ENCODE measurements at regions not wholly inside any gene's neighbourhood (a gene's known extent, or its start where the extent isn't known, plus 50 kb on each side); places are given as distances from the start of the nearest gene placed in this dataset.

- H3K4me3 ChIP-seq (ENCODE audit: low read length, poor library complexity, severe bottlenecking) = no peak overlapping the region
- no peak overlapping the region for H2AFZ ChIP-seq (ENCODE audit: low read length)
- H4K20me1 ChIP-seq (ENCODE audit: insufficient read depth, low read length, poor library complexity, severe bottlenecking) = no peaks in the 10 kb centered on the region
- no peak overlapping the region for H3K9ac ChIP-seq (ENCODE audit: low read depth, low read length, poor library complexity, severe bottlenecking)
- no peaks in the 10 kb centered on the region for H3K79me2 ChIP-seq (ENCODE audit: insufficient read depth, low read length)
- TF ChIP-seq EZH2phosphoT487 (IDR thresholded peaks at IDR 0.05; ENCODE audit: borderline replicate concordance) = no peak
- TF ChIP-seq CTCF (conservative IDR thresholded peaks at IDR 0.05; ENCODE audit: low read length) = no peak
- no peaks in the 10 kb centered on the region for H3K27me3 ChIP-seq (ENCODE audit: insufficient read depth, low read length, poor library complexity, severe bottlenecking)
- H3K9me2 ChIP-seq (replicated peaks; ENCODE audit: low read depth, low read length) = 0 out of 2 replicates have a peak, but pooled peaks cover 4% of the 10 kb centered on the region
- no peaks in the 10 kb centered on the region for H3K36me3 ChIP-seq (ENCODE audit: insufficient read depth, low read length)
- H3K4me2 ChIP-seq (ENCODE audit: low read depth, low read length, poor library complexity, severe bottlenecking) = no peak overlapping the region
- no peaks in the 10 kb centered on the region for H3K4me1 ChIP-seq (ENCODE audit: insufficient read depth, low read length, poor library complexity, severe bottlenecking)
- no peaks in the 10 kb centered on the region for H3K9me3 ChIP-seq (ENCODE audit: insufficient read depth, low read depth, low read length)
- H3F3A ChIP-seq (ENCODE audit: low read depth) = no peaks in the 10 kb centered on the region
Observed at GRCh38 chr16:52948946-52949345, 103.8 kb downstream of the CHD9NB start.

- no peaks in the 10 kb centered on the region for H4K20me1 ChIP-seq (ENCODE audit: insufficient read depth, low read length, poor library complexity, severe bottlenecking)
- no peaks in the 10 kb centered on the region for H3K79me2 ChIP-seq (ENCODE audit: insufficient read depth, low read length)
- H3K9me3 ChIP-seq (ENCODE audit: insufficient read depth, low read depth, low read length) = no peaks in the 10 kb centered on the region
- no peak overlapping the region for H3K4me2 ChIP-seq (ENCODE audit: low read depth, low read length, poor library complexity, severe bottlenecking)
- H2AFZ ChIP-seq (ENCODE audit: low read length) = no peak overlapping the region
- no peak overlapping the region for H3K9ac ChIP-seq (ENCODE audit: low read depth, low read length, poor library complexity, severe bottlenecking)
- H3K4me1 ChIP-seq (ENCODE audit: insufficient read depth, low read length, poor library complexity, severe bottlenecking) = no peaks in the 10 kb centered on the region
- no peaks in the 10 kb centered on the region for H3K27me3 ChIP-seq (ENCODE audit: insufficient read depth, low read length, poor library complexity, severe bottlenecking)
- H3F3A ChIP-seq (ENCODE audit: low read depth) = no peaks in the 10 kb centered on the region
- no peak overlapping the region for H3K4me3 ChIP-seq (ENCODE audit: low read length, poor library complexity, severe bottlenecking)
- H3K9me2 ChIP-seq (replicated peaks; ENCODE audit: low read depth, low read length) = no peaks in the 10 kb centered on the region
- no peaks in the 10 kb centered on the region for H3K36me3 ChIP-seq (ENCODE audit: insufficient read depth, low read length)
- TF ChIP-seq CTCF (conservative IDR thresholded peaks at IDR 0.05; ENCODE audit: low read length) = no peak
- no peak for TF ChIP-seq EZH2phosphoT487 (IDR thresholded peaks at IDR 0.05; ENCODE audit: borderline replicate concordance)
Observed at GRCh38 chr16:52932321-52932720, 120.4 kb downstream of the CHD9NB start.

GRCh38 chr16:52929478-52930400 is 123.0 kb downstream of the CHD9NB start:
- no peak overlapping the region for H3K9ac ChIP-seq (ENCODE audit: low read depth, low read length, poor library complexity, severe bottlenecking)
- no peaks in the 10 kb centered on the region for H3F3A ChIP-seq (ENCODE audit: low read depth)
- no peaks in the 10 kb centered on the region for H3K9me2 ChIP-seq (replicated peaks; ENCODE audit: low read depth, low read length)
- no peaks in the 10 kb centered on the region for H4K20me1 ChIP-seq (ENCODE audit: insufficient read depth, low read length, poor library complexity, severe bottlenecking)
- no peak overlapping the region for H2AFZ ChIP-seq (ENCODE audit: low read length)
- H3K4me3 ChIP-seq (ENCODE audit: low read length, poor library complexity, severe bottlenecking) = no peak overlapping the region
- H3K36me3 ChIP-seq (ENCODE audit: insufficient read depth, low read length) = no peaks in the 10 kb centered on the region
- no peaks in the 10 kb centered on the region for H3K79me2 ChIP-seq (ENCODE audit: insufficient read depth, low read length)
- H3K4me2 ChIP-seq (ENCODE audit: low read depth, low read length, poor library complexity, severe bottlenecking) = no peak overlapping the region
- TF ChIP-seq EZH2phosphoT487 (IDR thresholded peaks at IDR 0.05; ENCODE audit: borderline replicate concordance) (no peak), CTCF (conservative IDR thresholded peaks at IDR 0.05; ENCODE audit: low read length) (no peak)
- H3K27me3 ChIP-seq (ENCODE audit: insufficient read depth, low read length, poor library complexity, severe bottlenecking) = no peaks in the 10 kb centered on the region
- H3K9me3 ChIP-seq (ENCODE audit: insufficient read depth, low read depth, low read length) = no peaks in the 10 kb centered on the region
- H3K4me1 ChIP-seq (ENCODE audit: insufficient read depth, low read length, poor library complexity, severe bottlenecking) = no peaks in the 10 kb centered on the region

Data from Loucy (cell line).